ENCODE measurements at regions not wholly inside any gene's neighbourhood (a gene's known extent, or its start where the extent isn't known, plus 50 kb on each side); places are given as distances from the start of the nearest gene placed in this dataset.
"Not testable (repeated sequence)": the region's sequence is repeated elsewhere in the genome, so short reads cannot be mapped to it uniquely, and the experiment has no call there.

DNA sequence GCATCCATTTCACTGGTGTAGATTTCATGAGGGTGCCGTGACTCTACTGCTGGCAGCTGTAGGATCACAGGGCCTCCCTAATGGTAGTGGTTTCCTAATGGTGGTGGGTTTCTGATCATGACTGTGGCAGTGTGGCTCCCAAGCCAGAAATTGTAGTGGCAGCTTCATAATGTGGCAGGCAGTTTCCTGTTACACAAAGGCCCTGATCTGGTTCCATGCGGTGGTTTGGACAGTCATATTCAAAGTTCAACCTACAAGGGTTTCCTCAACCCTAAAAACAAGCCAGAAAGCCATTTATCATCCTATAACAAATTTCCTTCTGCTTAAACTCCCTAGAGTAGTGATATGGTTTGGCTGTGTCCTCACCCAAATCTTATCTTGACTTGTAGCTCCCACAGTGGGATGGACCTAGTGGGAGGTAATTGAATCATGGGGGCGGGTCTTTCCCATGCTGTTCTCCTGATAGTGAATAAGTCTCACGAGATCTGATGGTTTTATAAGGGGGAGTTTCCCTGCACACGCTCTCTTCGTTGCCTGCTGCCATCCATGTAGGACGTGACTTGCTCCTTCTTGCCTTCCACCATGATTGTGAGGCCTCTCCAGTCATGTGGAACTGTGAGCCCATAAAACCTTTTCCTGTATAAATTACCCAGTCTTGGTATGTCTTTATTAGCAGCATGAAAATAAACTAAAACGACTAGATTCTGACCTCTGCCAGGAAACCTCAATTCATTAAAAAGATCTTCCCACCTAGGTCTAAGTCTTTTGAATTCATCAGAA lies 257.1 kb downstream of the EFCAB11 start:
- DNase-seq, result no peak

GRCh38 chr14:89695846-89696245 lies 258.7 kb downstream of the EFCAB11 start:
- no peak for DNase-seq

DNA sequence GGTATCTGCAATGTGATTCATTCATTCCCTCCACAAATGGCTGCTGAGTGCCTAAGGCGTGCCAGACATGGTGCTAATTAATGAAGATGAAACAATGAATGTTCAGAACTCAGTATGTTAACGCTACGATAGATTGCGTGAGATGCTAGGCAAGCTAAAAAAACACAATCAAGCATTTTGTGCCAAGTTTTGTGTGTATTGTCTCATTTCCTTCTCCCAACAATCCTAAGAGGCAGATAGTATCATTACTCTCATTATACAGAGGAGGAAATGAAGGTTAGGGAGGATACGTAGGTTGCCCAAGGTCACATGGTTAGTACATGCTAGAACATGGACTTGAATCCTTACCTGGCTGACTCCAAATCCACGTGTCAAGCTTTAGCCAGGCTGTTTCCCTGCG lies 264.4 kb downstream of the EFCAB11 start:
- no peak for DNase-seq

- DNase-seq, result not testable (repeated sequence)
These were observed 264.8 kb downstream of the EFCAB11 start for GRCh38 chr14:89689711-89690110.

- no peak for DNase-seq
These were observed 265.9 kb downstream of the EFCAB11 start for GRCh38 chr14:89688507-89689211.

DNA sequence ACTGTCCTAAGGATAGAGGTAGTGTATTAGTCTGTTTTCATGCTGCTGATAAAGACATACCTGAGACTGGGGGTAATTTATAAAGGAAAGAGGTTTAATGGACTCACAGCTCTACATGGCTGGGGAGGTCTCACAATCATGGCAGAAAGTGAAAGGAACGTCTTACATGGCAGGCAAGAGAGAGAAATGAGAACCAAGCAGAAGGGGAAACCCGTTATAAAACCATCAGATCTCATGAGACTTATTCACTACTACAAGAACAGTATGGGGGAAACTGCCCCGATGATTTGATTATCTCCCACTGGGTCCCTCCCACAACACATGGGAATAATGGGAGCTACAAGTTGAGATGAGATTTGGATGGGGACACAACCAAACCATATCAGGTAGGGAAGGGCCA lies 267.4 kb downstream of the EFCAB11 start:
- not testable (repeated sequence) for DNase-seq

GRCh38 chr14:89684139-89684538 lies 267.1 kb upstream of the FOXN3 start:
- DNase-seq, result no peak

GRCh38 chr14:89681086-89682018 lies 264.3 kb upstream of the FOXN3 start:
- DNase-seq, result no peak

DNA sequence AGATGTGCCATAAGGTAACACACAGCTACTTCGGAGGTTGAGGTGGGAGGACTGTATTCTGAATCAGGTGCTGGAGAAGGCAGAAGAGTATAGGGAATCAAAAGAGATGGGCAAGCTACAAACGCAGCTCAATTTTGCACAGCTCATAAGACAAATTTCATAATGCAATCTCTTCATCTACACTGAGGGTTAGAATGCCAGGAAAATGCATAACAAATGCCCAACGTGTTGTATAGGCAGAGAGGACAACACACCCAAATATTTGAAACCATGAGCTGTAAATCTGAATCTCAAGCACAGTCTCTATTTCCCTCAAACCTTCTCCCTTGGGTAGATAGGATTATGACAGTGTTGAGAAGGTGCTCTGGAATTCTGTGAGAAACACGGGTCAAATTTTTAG lies 263.1 kb upstream of the FOXN3 start:
- DNase-seq, result no peak

DNA sequence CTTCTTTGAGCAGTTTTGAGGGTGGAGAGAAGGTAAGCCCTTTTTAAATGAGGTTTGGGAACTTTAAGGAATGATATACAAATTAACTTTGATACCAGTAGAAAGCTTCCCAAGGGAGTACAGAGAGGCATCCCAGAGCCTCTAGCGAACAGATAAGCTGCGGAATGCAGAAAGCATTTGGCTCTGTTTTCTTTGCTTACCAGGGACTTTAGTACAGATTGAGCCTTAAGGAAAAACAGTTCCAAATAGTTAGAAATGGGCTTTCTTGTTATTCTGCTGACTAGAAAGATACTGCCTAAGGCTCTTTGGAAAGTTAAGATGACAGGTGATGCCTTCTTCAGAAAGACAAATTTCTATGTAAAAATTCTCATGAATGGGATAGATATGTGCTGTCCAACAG lies 261.7 kb upstream of the FOXN3 start:
- no peak for DNase-seq

- DNase-seq, result no peak
These were observed 258.6 kb upstream of the FOXN3 start for GRCh38 chr14:89675590-89675989.

DNA sequence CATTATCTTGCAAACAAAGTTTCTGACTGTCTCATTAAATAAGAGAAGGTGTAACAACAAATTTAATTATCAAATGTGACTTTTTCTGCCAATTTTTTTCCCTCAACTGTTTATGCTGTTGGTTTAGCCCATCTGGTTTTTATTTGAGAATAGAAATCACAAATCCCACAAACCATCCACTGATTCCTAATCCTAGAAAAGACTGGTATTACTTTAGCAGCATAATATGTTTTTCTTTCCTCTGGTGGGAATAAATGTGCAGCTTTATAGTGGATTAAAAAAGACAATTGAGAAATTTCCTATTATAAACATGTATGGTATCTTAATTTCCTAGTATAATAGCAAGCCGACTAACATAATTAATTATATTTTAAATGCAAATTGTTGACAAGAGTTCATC lies 257.9 kb upstream of the FOXN3 start:
- no peak for DNase-seq

GRCh38 chr14:89674240-89674639 lies 257.2 kb upstream of the FOXN3 start:
- no peak for DNase-seq

GRCh38 chr14:89673512-89674225 lies 256.6 kb upstream of the FOXN3 start:
- no peak for DNase-seq

GRCh38 chr14:89672636-89673511 lies 255.8 kb upstream of the FOXN3 start:
- no peak for DNase-seq

- DNase-seq, result no peak
These were observed 252.2 kb upstream of the FOXN3 start for GRCh38 chr14:89669193-89669592.

GRCh38 chr14:89667983-89668382 lies 250.9 kb upstream of the FOXN3 start:
- no peak for DNase-seq

DNA sequence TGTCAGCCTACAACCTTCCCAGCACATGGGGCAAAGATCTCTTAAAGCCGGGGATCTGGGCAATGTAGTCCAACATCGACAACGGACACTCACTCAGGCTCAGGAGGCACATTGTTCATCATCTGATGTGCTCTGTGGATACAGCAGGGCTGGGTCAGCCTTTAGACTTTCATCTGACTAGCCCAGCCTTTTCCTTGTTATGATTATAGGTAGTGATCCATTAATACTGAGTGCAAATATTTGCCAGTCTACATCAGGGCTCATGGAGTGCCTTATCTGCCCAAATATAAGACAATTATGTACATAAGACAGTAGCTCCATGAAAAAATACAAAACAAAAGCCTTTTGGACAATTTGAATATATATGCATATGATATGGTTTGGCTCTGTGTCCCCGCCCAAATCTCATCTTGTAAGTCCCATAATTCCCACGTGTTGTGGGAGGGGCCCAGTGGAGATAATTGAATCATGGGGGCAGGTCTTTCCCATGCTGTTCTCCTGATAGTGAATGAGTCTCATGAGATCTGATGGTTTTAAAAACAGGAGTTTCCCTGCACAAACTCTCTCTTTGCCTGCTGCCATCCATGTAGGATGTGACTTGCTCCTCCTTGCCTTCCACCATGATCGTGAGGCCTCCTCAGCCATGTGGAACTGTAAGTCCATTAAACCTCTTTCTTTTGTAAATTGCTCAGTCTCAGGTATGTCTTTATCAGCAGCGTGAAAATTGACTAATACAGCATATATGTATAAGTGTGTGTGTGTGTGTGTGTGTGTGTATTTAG lies 248.5 kb upstream of the FOXN3 start:
- DNase-seq, result not testable (repeated sequence)

- DNase-seq, result no peak
These were observed 244.4 kb upstream of the FOXN3 start for GRCh38 chr14:89661392-89661791.

GRCh38 chr14:89660625-89661233 lies 243.7 kb upstream of the FOXN3 start:
- not testable (repeated sequence) for DNase-seq

Measured in COR-L47 (cell line).